ENCODE measurements at regions not wholly inside any gene's neighbourhood (a gene's known extent, or its start where the extent isn't known, plus 50 kb on each side); places are given as distances from the start of the nearest gene placed in this dataset.

DNA sequence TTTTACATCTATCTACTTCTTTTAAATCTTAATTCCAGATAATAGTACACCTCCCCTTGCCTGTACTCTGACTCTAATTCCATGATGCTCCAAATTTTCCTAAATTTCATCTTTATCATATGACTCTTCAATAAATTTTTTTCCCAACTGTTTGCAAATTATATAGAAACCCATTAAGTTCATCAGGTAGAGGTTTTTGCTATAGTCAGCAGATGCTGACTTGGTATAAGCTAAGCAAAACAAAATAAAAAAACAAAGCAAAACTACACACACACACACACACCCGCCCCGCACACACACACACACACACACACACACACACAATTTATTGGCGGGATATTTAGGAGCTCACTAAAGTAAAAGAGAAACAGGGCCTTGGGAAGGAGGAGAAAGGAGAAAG lies 1047.8 kb upstream of the FAM98A start:
- TF ChIP-seq, protein P1, sequence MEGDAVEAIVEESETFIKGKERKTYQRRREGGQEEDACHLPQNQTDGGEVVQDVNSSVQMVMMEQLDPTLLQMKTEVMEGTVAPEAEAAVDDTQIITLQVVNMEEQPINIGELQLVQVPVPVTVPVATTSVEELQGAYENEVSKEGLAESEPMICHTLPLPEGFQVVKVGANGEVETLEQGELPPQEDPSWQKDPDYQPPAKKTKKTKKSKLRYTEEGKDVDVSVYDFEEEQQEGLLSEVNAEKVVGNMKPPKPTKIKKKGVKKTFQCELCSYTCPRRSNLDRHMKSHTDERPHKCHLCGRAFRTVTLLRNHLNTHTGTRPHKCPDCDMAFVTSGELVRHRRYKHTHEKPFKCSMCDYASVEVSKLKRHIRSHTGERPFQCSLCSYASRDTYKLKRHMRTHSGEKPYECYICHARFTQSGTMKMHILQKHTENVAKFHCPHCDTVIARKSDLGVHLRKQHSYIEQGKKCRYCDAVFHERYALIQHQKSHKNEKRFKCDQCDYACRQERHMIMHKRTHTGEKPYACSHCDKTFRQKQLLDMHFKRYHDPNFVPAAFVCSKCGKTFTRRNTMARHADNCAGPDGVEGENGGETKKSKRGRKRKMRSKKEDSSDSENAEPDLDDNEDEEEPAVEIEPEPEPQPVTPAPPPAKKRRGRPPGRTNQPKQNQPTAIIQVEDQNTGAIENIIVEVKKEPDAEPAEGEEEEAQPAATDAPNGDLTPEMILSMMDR (IDR thresholded peaks at IDR 0.05; ENCODE audit: low read depth, low read length, poor library complexity, severe bottlenecking) = no peak
- TF ChIP-seq EZH2phosphoT487 (IDR thresholded peaks at IDR 0.05; ENCODE audit: borderline replicate concordance, low read length) = no peak
